H1 (cell line): ENCODE measurements at regions not wholly inside any gene's neighbourhood (a gene's known extent, or its start where the extent isn't known, plus 50 kb on each side); places are given as distances from the start of the nearest gene placed in this dataset.

ENCODE experiments used
- CTCF ChIA-PET: fragments of 300-600 bp; sonication (Branson Sonifier 250); formaldehyde crosslinking; loops from one replicate; lab custom pipeline; 2021; ENCODE audit not compliant: partially characterized antibody; lab: Charles Lee
- POLR2A ChIA-PET: fragments of 300-600 bp; sonication (Branson Sonifier 250); formaldehyde crosslinking; loops from one replicate; lab custom pipeline; 2021; ENCODE audit warnings: inconsistent platforms; ENCODE audit not compliant: partially characterized antibody; lab: Charles Lee
- DNase-seq, 2 experiments: peaks; one replicate each; pipeline versions ENCODE4 v3.0.0 to v3.0.0-alpha.2; 2010 to 2022; ENCODE audit warnings: low spot score in 2 of 2, low read depth in 1 of 2, mixed read lengths in 1 of 2
- FAIRE-seq: peaks from 2 replicates; lab custom pipeline; 2011; peaks lifted over from hg19 to GRCh38; lab: Jason Lieb, UNC
- H2AFZ ChIP-seq: 2 replicates; pipeline ENCODE4 v1.8.1; 2012; ENCODE audit warnings: low read length, inconsistent platforms
- H2AK5ac ChIP-seq: 2 replicates; pipeline ENCODE4 v1.6.1; 2013; ENCODE audit warnings: low read depth, low read length
- H2BK120ac ChIP-seq: replicated peaks from 2 replicates; pipeline ENCODE3; 2013; ENCODE audit warnings: low read depth, low read length, inconsistent platforms
- H2BK12ac ChIP-seq: 2 replicates; pipeline ENCODE4 v1.6.1; 2013; ENCODE audit warnings: low read depth, low read length
- H2BK15ac ChIP-seq: 2 replicates; pipeline ENCODE4 v1.6.1; 2013; ENCODE audit warnings: low read length
- H2BK20ac ChIP-seq: 2 replicates; pipeline ENCODE4 v1.6.1; 2013; ENCODE audit warnings: low read length
- H2BK5ac ChIP-seq: 2 replicates; pipeline ENCODE4 v1.6.1; 2013; ENCODE audit warnings: low read depth, low read length
- H3K14ac ChIP-seq: 2 replicates; pipeline ENCODE4 v1.6.1; 2013; ENCODE audit warnings: inconsistent platforms; ENCODE audit not compliant: insufficient read length
- H3K18ac ChIP-seq: 2 replicates; pipeline ENCODE4 v1.6.1; 2013; ENCODE audit warnings: low read length; ENCODE audit errors: extremely low read depth
- H3K23ac ChIP-seq: 2 replicates; pipeline ENCODE4 v1.6.1; 2013; ENCODE audit warnings: inconsistent platforms; ENCODE audit not compliant: insufficient read length
- H3K23me2 ChIP-seq: 2 replicates; pipeline ENCODE4 v1.6.1; 2013; ENCODE audit warnings: low read depth, low read length
- H3K27ac ChIP-seq: 2 replicates; pipeline ENCODE4 v1.6.1; 2011; ENCODE audit warnings: low read depth, low read length, inconsistent platforms
- H3K27me3 ChIP-seq, 4 experiments: replicated peaks in 1 of 4; 1 replicate in 1 of 4; 2 replicates in 3 of 4; pipeline versions ENCODE4 v1.6.1 to v1.8.1; 2011 to 2013; ENCODE audit warnings: low read length in 3 of 4, mild to moderate bottlenecking in 3 of 4, inconsistent platforms in 2 of 4, mixed read lengths in 2 of 4, moderate library complexity in 1 of 4; ENCODE audit not compliant: control insufficient read depth in 3 of 4, insufficient read depth in 3 of 4; ENCODE audit errors: extremely low read depth in 1 of 4
- H3K36me3 ChIP-seq, 4 experiments: 2 replicates each; pipeline versions ENCODE4 v1.6.1 to v1.8.1; 2011 to 2013; ENCODE audit warnings: mild to moderate bottlenecking in 4 of 4, low read length in 3 of 4, moderate library complexity in 2 of 4, control low read depth in 1 of 4, inconsistent platforms in 1 of 4; ENCODE audit not compliant: insufficient read depth in 4 of 4, control insufficient read depth in 2 of 4
- H3K4ac ChIP-seq: replicated peaks from 2 replicates; pipeline ENCODE3; 2013; ENCODE audit warnings: low read length, low read depth, mixed read lengths, inconsistent platforms; ENCODE audit not compliant: insufficient read length
- H3K4me1 ChIP-seq, 4 experiments: replicated peaks in 1 of 4; 1 replicate in 1 of 4; 2 replicates in 3 of 4; pipeline versions ENCODE4 v1.6.1 to v1.8.1; 2011 to 2013; ENCODE audit warnings: low read length in 3 of 4, inconsistent platforms in 2 of 4, mixed read lengths in 1 of 4; ENCODE audit not compliant: insufficient read depth in 4 of 4, control insufficient read depth in 3 of 4
- H3K4me2 ChIP-seq, 2 experiments: 2 replicates each; pipeline versions ENCODE4 v1.6.1 to v1.8.1; 2011 to 2013; ENCODE audit warnings: low read depth in 2 of 2, low read length in 2 of 2, control low read depth in 1 of 2, inconsistent platforms in 1 of 2, mild to moderate bottlenecking in 1 of 2; ENCODE audit not compliant: insufficient read depth in 1 of 2
- H3K4me3 ChIP-seq, 4 experiments: fragments of 200-600, 300-600 bp in 1 of 4; sonication (generic), shearing (Covaris generic), sonication (Bioruptor Twin) in 1 of 4; 2 replicates each; pipeline versions ENCODE4 v1.5.1 to v1.8.1; 2011 to 2016; ENCODE audit warnings: low read length in 4 of 4, low read depth in 3 of 4, control low read depth in 2 of 4, inconsistent platforms in 2 of 4, mild to moderate bottlenecking in 2 of 4, mixed read lengths in 1 of 4, moderate library complexity in 1 of 4; ENCODE audit not compliant: insufficient read depth in 2 of 4; ENCODE audit errors: extremely low read depth in 1 of 4
- H3K56ac ChIP-seq: replicated peaks from 2 replicates; pipeline ENCODE3; 2013; ENCODE audit warnings: low read depth, mild to moderate bottlenecking, mixed read lengths, low read length, inconsistent platforms; ENCODE audit not compliant: insufficient read length
- H3K79me1 ChIP-seq: 2 replicates; pipeline ENCODE4 v1.6.1; 2013; ENCODE audit warnings: low read depth, low read length, control low read depth
- H3K79me2 ChIP-seq, 2 experiments: 2 replicates each; pipeline versions ENCODE4 v1.6.1 to v1.8.1; 2012 to 2013; ENCODE audit warnings: low read length in 2 of 2, mild to moderate bottlenecking in 2 of 2, inconsistent platforms in 1 of 2; ENCODE audit not compliant: insufficient read depth in 2 of 2, control insufficient read depth in 1 of 2
- H3K9ac ChIP-seq, 4 experiments: replicated peaks in 1 of 4; 1 replicate in 1 of 4; 2 replicates in 3 of 4; pipeline versions ENCODE4 v1.6.1 to v1.8.1; 2011 to 2013; ENCODE audit warnings: low read depth in 3 of 4, low read length in 3 of 4, control low read depth in 2 of 4, mild to moderate bottlenecking in 2 of 4, moderate library complexity in 2 of 4, inconsistent platforms in 1 of 4; ENCODE audit errors: extremely low read depth in 1 of 4
- H3K9me3 ChIP-seq, 2 experiments: 2 replicates each; pipeline versions ENCODE4 v1.6.1 to v1.8.1; 2012 to 2013; ENCODE audit warnings: mild to moderate bottlenecking in 2 of 2, moderate library complexity in 2 of 2, control low read depth in 1 of 2, inconsistent platforms in 1 of 2, low read depth in 1 of 2, low read length in 1 of 2, mixed read lengths in 1 of 2; ENCODE audit not compliant: insufficient read depth in 2 of 2
- H4K20me1 ChIP-seq, 2 experiments: replicated peaks in 1 of 2; 2 replicates each; pipeline versions ENCODE3 to v1.8.1; 2011 to 2013; ENCODE audit warnings: inconsistent platforms in 2 of 2, low read length in 2 of 2, mild to moderate bottlenecking in 1 of 2; ENCODE audit not compliant: insufficient read depth in 2 of 2, control insufficient read depth in 1 of 2
- H4K5ac ChIP-seq: 2 replicates; pipeline ENCODE4 v1.6.1; 2013; ENCODE audit warnings: low read length, low read depth, mixed read lengths, inconsistent platforms; ENCODE audit not compliant: insufficient read length
- H4K8ac ChIP-seq: 2 replicates; pipeline ENCODE4 v1.8.0; 2013; ENCODE audit warnings: mild to moderate bottlenecking, moderate library complexity, low read length, inconsistent platforms; ENCODE audit not compliant: insufficient read depth; ENCODE audit errors: extremely low read depth
- H4K91ac ChIP-seq: replicated peaks from 2 replicates; pipeline ENCODE3; 2013; ENCODE audit warnings: low read length, mixed read lengths, inconsistent platforms; ENCODE audit not compliant: insufficient read length
- BCL11A ChIP-seq, 2 experiments: IDR thresholded peaks; one replicate each; pipeline ENCODE4 v1.6.1; 2011; ENCODE audit warnings: low read depth in 2 of 2, low read length in 2 of 2, mild to moderate bottlenecking in 2 of 2
- MAX ChIP-seq: IDR thresholded peaks from 2 replicates; pipeline ENCODE4 v1.6.1; 2012; ENCODE audit warnings: inconsistent platforms
- NANOG ChIP-seq: IDR thresholded peaks from 2 replicates; pipeline ENCODE4 v1.6.1; 2011; ENCODE audit warnings: low read length, low read depth, mild to moderate bottlenecking, inconsistent platforms; ENCODE audit not compliant: insufficient read depth, poor library complexity, severe bottlenecking
- RAD21 ChIP-seq, 2 experiments: IDR thresholded peaks in 1 of 2; conservative IDR thresholded peaks in 1 of 2; 2 replicates each; pipeline ENCODE4 v1.6.1; 2011; ENCODE audit warnings: low read depth in 2 of 2, low read length in 2 of 2, improper control_type of control experiment in 1 of 2, inconsistent platforms in 1 of 2, mild to moderate bottlenecking in 1 of 2, moderate library complexity in 1 of 2
- TAF7 ChIP-seq: optimal IDR thresholded peaks from 2 replicates; pipeline ENCODE3; 2011; ENCODE audit warnings: low read depth, mild to moderate bottlenecking, inconsistent platforms, low read length, moderate library complexity, borderline replicate concordance
- WGBS, 2 experiments: shearing (Covaris generic) in 1 of 2; methylation state at CpG; one replicate each; pipeline versions ENCODE4 v1.1.6 to v1.1.7; 2013 to 2015; ENCODE audit warnings: low lambda C conversion rate in 2 of 2, mixed read lengths in 2 of 2, inconsistent platforms in 1 of 2, low coverage in 1 of 2, missing lambda C conversion rate in 1 of 2; ENCODE audit not compliant: insufficient replicate concordance in 2 of 2, insufficient coverage in 1 of 2, insufficient read length in 1 of 2; ENCODE audit errors: extremely low coverage in 1 of 2, missing lambda C conversion rate in 1 of 2; 5-methylcytosine and 5-hydroxymethylcytosine counted together
- TF ChIP-seq, protein P1 (sequence below), 3 experiments: IDR thresholded peaks; 1 replicate in 2 of 3; 2 replicates in 1 of 3; pipeline versions ENCODE4 v1.5.1 to v1.6.1; 2011; ENCODE audit warnings: low read length in 3 of 3, mild to moderate bottlenecking in 3 of 3, inconsistent platforms in 2 of 3, low read depth in 1 of 3, moderate library complexity in 1 of 3; ENCODE audit not compliant: insufficient read depth in 1 of 3; ENCODE audit errors: control extremely low read depth in 1 of 3

- Histone ChIP-seq H3K27me3 (peaks cover 2 to 21% (median 17%) of the 10 kb centered on the region in 4 experiments), H3K79me2 (no peaks in the 10 kb centered on the region), H2AFZ (no peak overlapping the region), H3K56ac (no peak overlapping the region)
- POLR2A ChIA-PET: interaction anchor here (1.5 kb wide), 1 partner anchor 14 kb away, joined by 3 read pairs; no protein-coding TSS in a partner anchor
- TF ChIP-seq NANOG: no peak
- TF ChIP-seq MAX: no peak
- no peak for TF ChIP-seq TAF7
- TF ChIP-seq BCL11A (IDR thresholded peaks at IDR 0.05; ENCODE audit: low read depth in 2 of 2, low read length in 2 of 2): no peak
- TF ChIP-seq, protein P1, sequence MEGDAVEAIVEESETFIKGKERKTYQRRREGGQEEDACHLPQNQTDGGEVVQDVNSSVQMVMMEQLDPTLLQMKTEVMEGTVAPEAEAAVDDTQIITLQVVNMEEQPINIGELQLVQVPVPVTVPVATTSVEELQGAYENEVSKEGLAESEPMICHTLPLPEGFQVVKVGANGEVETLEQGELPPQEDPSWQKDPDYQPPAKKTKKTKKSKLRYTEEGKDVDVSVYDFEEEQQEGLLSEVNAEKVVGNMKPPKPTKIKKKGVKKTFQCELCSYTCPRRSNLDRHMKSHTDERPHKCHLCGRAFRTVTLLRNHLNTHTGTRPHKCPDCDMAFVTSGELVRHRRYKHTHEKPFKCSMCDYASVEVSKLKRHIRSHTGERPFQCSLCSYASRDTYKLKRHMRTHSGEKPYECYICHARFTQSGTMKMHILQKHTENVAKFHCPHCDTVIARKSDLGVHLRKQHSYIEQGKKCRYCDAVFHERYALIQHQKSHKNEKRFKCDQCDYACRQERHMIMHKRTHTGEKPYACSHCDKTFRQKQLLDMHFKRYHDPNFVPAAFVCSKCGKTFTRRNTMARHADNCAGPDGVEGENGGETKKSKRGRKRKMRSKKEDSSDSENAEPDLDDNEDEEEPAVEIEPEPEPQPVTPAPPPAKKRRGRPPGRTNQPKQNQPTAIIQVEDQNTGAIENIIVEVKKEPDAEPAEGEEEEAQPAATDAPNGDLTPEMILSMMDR (IDR thresholded peaks at IDR 0.05; ENCODE audit: control extremely low read depth in 1 of 3, insufficient read depth in 1 of 3, low read depth in 1 of 3, low read length in 3 of 3): peak in 2 of 3 experiments; percentile 10 to 46; a peak in 1 of 4 replicates
- peak; percentile 21 to 42; a peak in 3 of 4 replicates for TF ChIP-seq RAD21 (IDR thresholded peaks at IDR 0.05 in 1 of 2, conservative IDR thresholded peaks at IDR 0.05 in 1 of 2; ENCODE audit: low read depth in 2 of 2, low read length in 2 of 2)
- TF ChIP-seq, all 59 proteins: peak for 2
- H3K79me1 ChIP-seq: no peaks in the 10 kb centered on the region
- peaks cover 0 to 16% (median 7%) of the 10 kb centered on the region in 4 experiments; a peak in 5 of 7 replicates for H3K4me1 ChIP-seq
- WGBS, 2 experiments: 72% methylated on average over 14 of the region's 14 CpGs; no CpG with 5 or more reads in 1 of the 2 experiments
- no peak overlapping the region for H3K4me2 ChIP-seq
- H4K20me1 ChIP-seq: no peaks in the 10 kb centered on the region
- CTCF ChIA-PET: interaction anchor here (0.8 to 3.2 kb wide), 16 partner anchors 9 to 477 kb away, joined by 3 to 17 read pairs (median 4); no protein-coding TSS in a partner anchor
- H3K14ac ChIP-seq: no peak overlapping the region
- H3K18ac ChIP-seq: no peak overlapping the region
- H3K4ac ChIP-seq: no peak overlapping the region
- no peak overlapping the region for H2BK20ac ChIP-seq
- no peak overlapping the region for H2BK15ac ChIP-seq
- no peak overlapping the region for H3K4me3 ChIP-seq
- DNase-seq (peak in 1 of 2 experiments; percentile 58), FAIRE-seq (no peak)
- H2AK5ac ChIP-seq: no peak overlapping the region
- no peak overlapping the region for H4K8ac ChIP-seq
- peaks cover 7% of the 10 kb centered on the region; the same call in 1 of the 2 replicates for H3K23me2 ChIP-seq
- H4K91ac ChIP-seq: no peak overlapping the region
- no peak overlapping the region for H2BK120ac ChIP-seq
- no peaks in the 10 kb centered on the region for H3K9me3 ChIP-seq
- H2BK5ac ChIP-seq: no peak overlapping the region
- H3K9ac ChIP-seq: no peak overlapping the region
- H4K5ac ChIP-seq: no peak overlapping the region
- H2BK12ac ChIP-seq: no peak overlapping the region
- no peak overlapping the region for H3K27ac ChIP-seq
- H3K36me3 ChIP-seq: no peaks in the 10 kb centered on the region
- no peak overlapping the region for H3K23ac ChIP-seq
These were observed 127.2 kb downstream of the MRPL36 start for GRCh38 chr5:1672396-1672795.
